ENCODE measurements at regions not wholly inside any gene's neighbourhood (a gene's known extent, or its start where the extent isn't known, plus 50 kb on each side); places are given as distances from the start of the nearest gene placed in this dataset.

- TF ChIP-seq CTCF (conservative IDR thresholded peaks at IDR 0.05), result no peak
- no peak overlapping the region for H3K27ac ChIP-seq
Measured at GRCh38 chr11:104361975-104362374, 198.0 kb upstream of the PDGFD start.

- no peak for TF ChIP-seq CTCF (conservative IDR thresholded peaks at IDR 0.05)
Measured at GRCh38 chr11:104352036-104352435, 188.1 kb upstream of the PDGFD start.

GRCh38 chr11:104343578-104343977, 179.6 kb upstream of the PDGFD start:
- TF ChIP-seq CTCF (conservative IDR thresholded peaks at IDR 0.05), result peak; percentile 56
- H3K27ac ChIP-seq, result no peak overlapping the region

More at GRCh38 chr11:104352036-104352435, 188.1 kb upstream of the PDGFD start:
- no peak overlapping the region for H3K27ac ChIP-seq

GRCh38 chr11:104340590-104340989, 176.6 kb upstream of the PDGFD start:
- H3K27ac ChIP-seq, result no peak overlapping the region
- no peak for TF ChIP-seq CTCF (conservative IDR thresholded peaks at IDR 0.05)

GRCh38 chr11:104339380-104339831, 175.5 kb upstream of the PDGFD start:
- TF ChIP-seq CTCF (conservative IDR thresholded peaks at IDR 0.05), result no peak
- H3K27ac ChIP-seq, result no peak overlapping the region

- TF ChIP-seq CTCF (conservative IDR thresholded peaks at IDR 0.05), result no peak
- H3K27ac ChIP-seq, result no peak overlapping the region
Measured at GRCh38 chr11:104338186-104338585, 174.2 kb upstream of the PDGFD start.

- H3K27ac ChIP-seq, result no peak overlapping the region
- TF ChIP-seq CTCF (conservative IDR thresholded peaks at IDR 0.05), result no peak
Measured at GRCh38 chr11:104337273-104337672, 173.3 kb upstream of the PDGFD start.

Measured in VCaP (cell line).